Liver (tissue), 8 donors: ENCODE measurements at regions not wholly inside any gene's neighbourhood (a gene's known extent, or its start where the extent isn't known, plus 50 kb on each side); places are given as distances from the start of the nearest gene placed in this dataset.

Source experiments
- DNase-seq: peaks from one replicate; pipeline ENCODE4 v3.0.0-alpha.2; 2017; ENCODE audit warnings: low spot score
- H3K27ac ChIP-seq, 2 donors: one replicate each; pipeline ENCODE4 v1.7.0; 2013; ENCODE audit warnings: inconsistent platforms in 2 of 2, low read length in 2 of 2, control low read depth in 1 of 2, low read depth in 1 of 2, mild to moderate bottlenecking in 1 of 2
- H3K27me3 ChIP-seq, 4 donors: one replicate each; pipeline versions ENCODE4 v1.6.1 to v1.7.0; 2013; ENCODE audit warnings: low read length in 3 of 4, inconsistent platforms in 1 of 4, mild to moderate bottlenecking in 1 of 4, moderate library complexity in 1 of 4; ENCODE audit not compliant: control insufficient read depth in 4 of 4, insufficient read depth in 4 of 4
- H3K36me3 ChIP-seq, 4 donors: one replicate each; pipeline versions ENCODE4 v1.6.1 to v1.7.0; 2013; ENCODE audit warnings: low read length in 3 of 4, mild to moderate bottlenecking in 3 of 4, low read depth in 1 of 4, moderate library complexity in 1 of 4; ENCODE audit not compliant: control insufficient read depth in 4 of 4, insufficient read depth in 3 of 4
- H3K4me1 ChIP-seq, 4 donors: one replicate each; pipeline versions ENCODE4 v1.6.1 to v1.7.0; 2013; ENCODE audit warnings: low read length in 3 of 4, mild to moderate bottlenecking in 3 of 4, moderate library complexity in 1 of 4; ENCODE audit not compliant: control insufficient read depth in 4 of 4, insufficient read depth in 4 of 4
- H3K4me3 ChIP-seq, 3 donors: one replicate each; pipeline versions ENCODE4 v1.6.1 to v1.7.0; 2013; ENCODE audit warnings: low read length in 3 of 3, control low read depth in 1 of 3, low read depth in 1 of 3, mild to moderate bottlenecking in 1 of 3
- H3K9ac ChIP-seq, 2 donors: one replicate each; pipeline ENCODE4 v1.7.0; 2013; ENCODE audit warnings: low read length in 2 of 2, mild to moderate bottlenecking in 2 of 2, moderate library complexity in 2 of 2, control low read depth in 1 of 2, low read depth in 1 of 2
- H3K9me3 ChIP-seq, 4 donors: one replicate each; pipeline versions ENCODE4 v1.6.1 to v1.7.0; 2013; ENCODE audit warnings: low read length in 3 of 4; ENCODE audit not compliant: control insufficient read depth in 4 of 4
- EGR1 ChIP-seq, 2 donors: IDR thresholded peaks; 2 replicates each; pipeline ENCODE4 v1.6.1; 2016 to 2018; ENCODE audit warnings: antibody characterized with exemption in 2 of 2, low read depth in 2 of 2
- FOXA1 ChIP-seq: IDR thresholded peaks from 2 replicates; pipeline ENCODE4 v1.6.1; 2016; ENCODE audit warnings: antibody characterized with exemption
- FOXA2 ChIP-seq: IDR thresholded peaks from 2 replicates; pipeline ENCODE4 v1.6.1; 2016; ENCODE audit warnings: antibody characterized with exemption
- GABPA ChIP-seq, 2 donors: IDR thresholded peaks in 1 of 2; conservative IDR thresholded peaks in 1 of 2; 2 replicates each; pipeline ENCODE4 v1.6.1; 2016; ENCODE audit warnings: antibody characterized with exemption in 2 of 2, mild to moderate bottlenecking in 1 of 2, moderate library complexity in 1 of 2
- HNF4A ChIP-seq, 2 donors: conservative IDR thresholded peaks; 2 replicates each; pipeline ENCODE4 v1.6.1; 2016; ENCODE audit warnings: antibody characterized with exemption in 2 of 2, mild to moderate bottlenecking in 2 of 2
- HNF4G ChIP-seq: IDR thresholded peaks from 2 replicates; pipeline ENCODE4 v1.6.1; 2016; ENCODE audit warnings: antibody characterized with exemption
- JUND ChIP-seq, 2 donors: IDR thresholded peaks; 2 replicates each; pipeline ENCODE4 v1.6.1; 2016; ENCODE audit warnings: antibody characterized with exemption in 2 of 2
- NR2F2 ChIP-seq: IDR thresholded peaks from 2 replicates; pipeline ENCODE4 v1.6.1; 2016; ENCODE audit warnings: antibody characterized with exemption
- RAD21 ChIP-seq, 2 donors: IDR thresholded peaks; 2 replicates each; pipeline ENCODE4 v1.6.1; 2016; ENCODE audit warnings: antibody characterized with exemption in 2 of 2, mild to moderate bottlenecking in 2 of 2
- RXRA ChIP-seq, 2 donors: IDR thresholded peaks; 2 replicates each; pipeline ENCODE4 v1.6.1; 2017 to 2018; ENCODE audit warnings: antibody characterized with exemption in 2 of 2, mild to moderate bottlenecking in 1 of 2
- SP1 ChIP-seq: IDR thresholded peaks from 2 replicates; pipeline ENCODE4 v1.6.1; 2018; ENCODE audit warnings: antibody characterized with exemption, mild to moderate bottlenecking
- TAF1 ChIP-seq: conservative IDR thresholded peaks from 2 replicates; pipeline ENCODE4 v1.6.1; 2016; ENCODE audit warnings: antibody characterized with exemption, mild to moderate bottlenecking
- YY1 ChIP-seq: IDR thresholded peaks from 2 replicates; pipeline ENCODE4 v1.6.1; 2016; ENCODE audit warnings: antibody characterized with exemption, mild to moderate bottlenecking
- WGBS: extraction: QIAGEN DNeasy Blood & Tissue Kit; methylation state at CpG from one replicate; pipeline ENCODE4 v1.1.7; 2013; 5-methylcytosine and 5-hydroxymethylcytosine counted together
- TF ChIP-seq, protein P1 (sequence below): IDR thresholded peaks from 2 replicates; pipeline ENCODE4 v1.6.1; 2016; ENCODE audit warnings: antibody characterized with exemption
- TF ChIP-seq, protein P2 (sequence below): IDR thresholded peaks from 2 replicates; pipeline ENCODE4 v1.6.1; 2016; ENCODE audit warnings: antibody characterized with exemption
- TF ChIP-seq, protein P3 (sequence below): IDR thresholded peaks from 2 replicates; pipeline ENCODE4 v1.6.1; 2016; ENCODE audit warnings: antibody characterized with exemption, mild to moderate bottlenecking
- TF ChIP-seq, protein P4 (sequence below): fragments of 150-350 bp; IDR thresholded peaks from 2 replicates; pipeline ENCODE4 v1.5.1; 2017; ENCODE audit warnings: improper control_type of control experiment, low read depth, low read length; ENCODE audit not compliant: missing input control
- donor health status: healthy.
- donor health status: healthy.
- donor health status: healthy.
- donor health status: healthy.
- donor health status: healthy.

DNA sequence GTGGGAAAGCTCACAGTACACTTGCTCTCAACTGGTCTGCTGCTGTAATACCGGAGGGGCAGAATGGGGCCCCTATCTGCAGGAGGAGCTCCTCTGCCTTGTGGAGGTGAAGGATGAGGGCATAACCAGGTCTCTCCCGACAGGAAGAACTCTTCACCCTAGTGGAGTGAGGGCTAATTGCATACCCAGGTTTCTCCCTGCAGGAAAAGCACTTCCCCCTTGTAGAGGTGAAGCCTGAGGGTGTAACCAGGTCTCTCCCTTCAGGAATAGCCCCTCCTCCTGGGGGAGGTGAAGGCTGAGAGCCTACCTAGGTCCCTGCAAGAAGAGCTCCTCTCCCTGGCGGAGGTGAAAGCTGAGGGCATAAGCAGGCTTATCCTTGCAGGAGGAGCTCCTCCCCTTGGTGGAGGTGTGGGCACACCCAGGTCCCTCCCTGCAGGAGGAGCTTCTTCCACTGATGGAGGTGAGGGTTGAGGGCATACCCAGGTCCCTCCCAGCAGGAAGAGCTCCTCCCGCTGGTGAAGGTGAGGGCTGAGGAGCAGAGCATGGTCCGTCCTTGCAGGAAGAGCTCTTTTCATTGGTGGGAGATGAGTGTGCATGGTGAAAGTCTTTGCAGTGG is 954.1 kb downstream of the NLGN4Y start (continued):
- TF ChIP-seq, protein P1, sequence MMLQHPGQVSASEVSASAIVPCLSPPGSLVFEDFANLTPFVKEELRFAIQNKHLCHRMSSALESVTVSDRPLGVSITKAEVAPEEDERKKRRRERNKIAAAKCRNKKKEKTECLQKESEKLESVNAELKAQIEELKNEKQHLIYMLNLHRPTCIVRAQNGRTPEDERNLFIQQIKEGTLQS, result no peak
- no peak for TF ChIP-seq NR2F2
- TF ChIP-seq EGR1 (IDR thresholded peaks at IDR 0.05; ENCODE audit: low read depth in 2 of 2), result no peak
- TF ChIP-seq GABPA (IDR thresholded peaks at IDR 0.05 in 1 of 2, conservative IDR thresholded peaks at IDR 0.05 in 1 of 2), result no peak
- no peak for TF ChIP-seq RAD21 (IDR thresholded peaks at IDR 0.05)
- no peak for TF ChIP-seq RXRA (IDR thresholded peaks at IDR 0.05)

DNA sequence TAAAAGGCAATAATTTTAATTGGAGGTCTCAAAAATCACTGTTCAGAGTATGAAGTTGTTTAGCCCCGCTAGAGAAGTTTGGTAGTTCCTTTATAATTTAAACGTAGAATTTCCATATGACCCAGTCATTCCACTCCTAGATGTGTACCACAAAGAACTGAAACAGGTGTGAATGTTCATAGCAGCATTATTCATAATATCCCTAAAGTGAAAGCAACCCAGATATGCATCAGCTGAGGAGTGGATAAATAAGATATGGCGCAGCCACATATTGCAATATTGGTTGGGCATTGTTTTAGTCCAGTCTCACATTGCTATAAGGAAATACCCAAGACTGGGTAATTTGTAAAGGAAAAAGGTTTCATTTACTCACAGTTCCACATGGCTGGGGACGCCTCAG is 976.2 kb downstream of the NLGN4Y start:
- no peak for TF ChIP-seq FOXA1
- no peak for TF ChIP-seq RAD21 (IDR thresholded peaks at IDR 0.05)
- no peak for TF ChIP-seq HNF4G
- TF ChIP-seq YY1, result no peak
- TF ChIP-seq, protein P2, sequence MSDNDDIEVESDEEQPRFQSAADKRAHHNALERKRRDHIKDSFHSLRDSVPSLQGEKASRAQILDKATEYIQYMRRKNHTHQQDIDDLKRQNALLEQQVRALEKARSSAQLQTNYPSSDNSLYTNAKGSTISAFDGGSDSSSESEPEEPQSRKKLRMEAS, result no peak
- no peak for TF ChIP-seq HNF4A (conservative IDR thresholded peaks at IDR 0.05)
- no peak for TF ChIP-seq JUND (IDR thresholded peaks at IDR 0.05)
- TF ChIP-seq FOXA2, result no peak
- TF ChIP-seq SP1, result no peak
- TF ChIP-seq, protein P1, result no peak
- TF ChIP-seq TAF1, result no peak
- TF ChIP-seq, protein P3, sequence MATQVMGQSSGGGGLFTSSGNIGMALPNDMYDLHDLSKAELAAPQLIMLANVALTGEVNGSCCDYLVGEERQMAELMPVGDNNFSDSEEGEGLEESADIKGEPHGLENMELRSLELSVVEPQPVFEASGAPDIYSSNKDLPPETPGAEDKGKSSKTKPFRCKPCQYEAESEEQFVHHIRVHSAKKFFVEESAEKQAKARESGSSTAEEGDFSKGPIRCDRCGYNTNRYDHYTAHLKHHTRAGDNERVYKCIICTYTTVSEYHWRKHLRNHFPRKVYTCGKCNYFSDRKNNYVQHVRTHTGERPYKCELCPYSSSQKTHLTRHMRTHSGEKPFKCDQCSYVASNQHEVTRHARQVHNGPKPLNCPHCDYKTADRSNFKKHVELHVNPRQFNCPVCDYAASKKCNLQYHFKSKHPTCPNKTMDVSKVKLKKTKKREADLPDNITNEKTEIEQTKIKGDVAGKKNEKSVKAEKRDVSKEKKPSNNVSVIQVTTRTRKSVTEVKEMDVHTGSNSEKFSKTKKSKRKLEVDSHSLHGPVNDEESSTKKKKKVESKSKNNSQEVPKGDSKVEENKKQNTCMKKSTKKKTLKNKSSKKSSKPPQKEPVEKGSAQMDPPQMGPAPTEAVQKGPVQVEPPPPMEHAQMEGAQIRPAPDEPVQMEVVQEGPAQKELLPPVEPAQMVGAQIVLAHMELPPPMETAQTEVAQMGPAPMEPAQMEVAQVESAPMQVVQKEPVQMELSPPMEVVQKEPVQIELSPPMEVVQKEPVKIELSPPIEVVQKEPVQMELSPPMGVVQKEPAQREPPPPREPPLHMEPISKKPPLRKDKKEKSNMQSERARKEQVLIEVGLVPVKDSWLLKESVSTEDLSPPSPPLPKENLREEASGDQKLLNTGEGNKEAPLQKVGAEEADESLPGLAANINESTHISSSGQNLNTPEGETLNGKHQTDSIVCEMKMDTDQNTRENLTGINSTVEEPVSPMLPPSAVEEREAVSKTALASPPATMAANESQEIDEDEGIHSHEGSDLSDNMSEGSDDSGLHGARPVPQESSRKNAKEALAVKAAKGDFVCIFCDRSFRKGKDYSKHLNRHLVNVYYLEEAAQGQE, result no peak
- TF ChIP-seq EGR1 (IDR thresholded peaks at IDR 0.05; ENCODE audit: low read depth in 2 of 2), result no peak
- no peak for TF ChIP-seq RXRA (IDR thresholded peaks at IDR 0.05)
- TF ChIP-seq, protein P4, sequence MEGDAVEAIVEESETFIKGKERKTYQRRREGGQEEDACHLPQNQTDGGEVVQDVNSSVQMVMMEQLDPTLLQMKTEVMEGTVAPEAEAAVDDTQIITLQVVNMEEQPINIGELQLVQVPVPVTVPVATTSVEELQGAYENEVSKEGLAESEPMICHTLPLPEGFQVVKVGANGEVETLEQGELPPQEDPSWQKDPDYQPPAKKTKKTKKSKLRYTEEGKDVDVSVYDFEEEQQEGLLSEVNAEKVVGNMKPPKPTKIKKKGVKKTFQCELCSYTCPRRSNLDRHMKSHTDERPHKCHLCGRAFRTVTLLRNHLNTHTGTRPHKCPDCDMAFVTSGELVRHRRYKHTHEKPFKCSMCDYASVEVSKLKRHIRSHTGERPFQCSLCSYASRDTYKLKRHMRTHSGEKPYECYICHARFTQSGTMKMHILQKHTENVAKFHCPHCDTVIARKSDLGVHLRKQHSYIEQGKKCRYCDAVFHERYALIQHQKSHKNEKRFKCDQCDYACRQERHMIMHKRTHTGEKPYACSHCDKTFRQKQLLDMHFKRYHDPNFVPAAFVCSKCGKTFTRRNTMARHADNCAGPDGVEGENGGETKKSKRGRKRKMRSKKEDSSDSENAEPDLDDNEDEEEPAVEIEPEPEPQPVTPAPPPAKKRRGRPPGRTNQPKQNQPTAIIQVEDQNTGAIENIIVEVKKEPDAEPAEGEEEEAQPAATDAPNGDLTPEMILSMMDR, result no peak
- no peak for TF ChIP-seq NR2F2
- Histone ChIP-seq H3K27me3 (no peaks in the 10 kb centered on the region), H3K27ac (no peak overlapping the region), H3K36me3 (no peaks in the 10 kb centered on the region), H3K4me3 (no peak overlapping the region), H3K4me1 (no peaks in the 10 kb centered on the region), H3K9me3 (no peaks in the 10 kb centered on the region), H3K9ac (no peak overlapping the region)
- no peak for DNase-seq
- 85% methylated on average over 4 of the region's 4 CpGs for WGBS
